IMR-90 (cell line): ENCODE measurements at regions not wholly inside any gene's neighbourhood (a gene's known extent, or its start where the extent isn't known, plus 50 kb on each side); places are given as distances from the start of the nearest gene placed in this dataset.

Source experiments
- ATAC-seq: fragments of 200-7000 bp; cut with Tn5 transposase; 2 replicates; pipeline ENCODE4 v1.9.1; 2020; ENCODE audit warnings: low read depth, mild to moderate bottlenecking, moderate library complexity
- BruUV-seq: library from RNA; stranded (reverse); fragments of 400-500 nt; replicated peaks from 2 replicates; lab custom pipeline; 2021; lab: Mats Ljungman, UMichigan
- CTCF ChIA-PET: fragments of 300-600 bp; formaldehyde crosslinking; extraction: SDS; loops from one replicate; lab custom pipeline; 2021; ENCODE audit warnings: antibody characterized with exemption; lab: Yijun Ruan, JAX
- POLR2A ChIA-PET: fragments of 300-600 bp; sonication (Branson Sonifier 250); formaldehyde crosslinking; loops from one replicate; lab custom pipeline; 2022; ENCODE audit warnings: antibody characterized with exemption; ENCODE audit not compliant: unreplicated experiment; lab: Charles Lee
- DNase-seq: peaks from one replicate; pipeline ENCODE4 v3.0.0; 2013
- H2AFZ ChIP-seq: replicated peaks from 2 replicates; pipeline ENCODE3; 2013; ENCODE audit warnings: low read length, mild to moderate bottlenecking; ENCODE audit not compliant: poor library complexity
- H2AK5ac ChIP-seq: 2 replicates; pipeline ENCODE4 v1.6.1; 2013; ENCODE audit warnings: low read depth, low read length, inconsistent platforms
- H2AK9ac ChIP-seq: replicated peaks from 2 replicates; pipeline ENCODE3; 2013; ENCODE audit warnings: mild to moderate bottlenecking, low read depth, low read length, moderate library complexity; ENCODE audit not compliant: poor library complexity
- H2BK120ac ChIP-seq: 2 replicates; pipeline ENCODE4 v1.6.1; 2013; ENCODE audit warnings: low read depth, low read length, inconsistent platforms
- H2BK15ac ChIP-seq: 3 replicates; pipeline ENCODE4 v1.6.1; 2013; ENCODE audit warnings: low read depth, low read length, inconsistent platforms
- H2BK20ac ChIP-seq: 2 replicates; pipeline ENCODE4 v1.6.1; 2013; ENCODE audit warnings: low read depth, mild to moderate bottlenecking, inconsistent platforms, low read length, moderate library complexity
- H2BK5ac ChIP-seq: 2 replicates; pipeline ENCODE4 v1.6.1; 2013; ENCODE audit warnings: mild to moderate bottlenecking, low read depth, low read length, inconsistent platforms; ENCODE audit not compliant: poor library complexity, severe bottlenecking
- H3K14ac ChIP-seq: replicated peaks from 2 replicates; pipeline ENCODE4 v1.6.1; 2013; ENCODE audit warnings: low read depth, low read length, inconsistent platforms
- H3K18ac ChIP-seq: 2 replicates; pipeline ENCODE4 v1.6.1; 2013; ENCODE audit warnings: low read depth, low read length, control low read depth
- H3K23ac ChIP-seq: 2 replicates; pipeline ENCODE4 v1.6.1; 2013; ENCODE audit warnings: low read depth, low read length, inconsistent platforms
- H3K27ac ChIP-seq: 2 replicates; pipeline ENCODE4 v1.5.1; 2013; ENCODE audit warnings: mild to moderate bottlenecking, control low read depth, low read length; ENCODE audit not compliant: insufficient read depth
- H3K27me3 ChIP-seq: 2 replicates; pipeline ENCODE4 v1.6.1; 2013; ENCODE audit warnings: low read length; ENCODE audit not compliant: control insufficient read depth, insufficient read depth
- H3K36me3 ChIP-seq: 2 replicates; pipeline ENCODE4 v1.6.1; 2013; ENCODE audit warnings: low read length, mixed read lengths; ENCODE audit not compliant: control insufficient read depth, insufficient read depth
- H3K4ac ChIP-seq: 2 replicates; pipeline ENCODE4 v1.6.1; 2013; ENCODE audit warnings: low read depth, low read length, inconsistent platforms
- H3K4me1 ChIP-seq: 2 replicates; pipeline ENCODE4 v1.6.1; 2013; ENCODE audit warnings: low read length, mixed read lengths; ENCODE audit not compliant: control insufficient read depth, insufficient read depth
- H3K4me2 ChIP-seq: 2 replicates; pipeline ENCODE4 v1.6.1; 2013; ENCODE audit warnings: low read depth, mild to moderate bottlenecking, control low read depth, low read length, moderate library complexity
- H3K4me3 ChIP-seq: 2 replicates; pipeline ENCODE4 v1.5.1; 2013; ENCODE audit warnings: low read depth, mild to moderate bottlenecking, control low read depth, low read length, moderate library complexity; ENCODE audit not compliant: insufficient read depth
- H3K56ac ChIP-seq: 2 replicates; pipeline ENCODE4 v1.6.1; 2013; ENCODE audit warnings: low read length, inconsistent platforms; ENCODE audit not compliant: insufficient read depth; ENCODE audit errors: extremely low read depth
- H3K79me1 ChIP-seq, 2 experiments: 2 replicates each; pipeline ENCODE4 v1.6.1; 2013; ENCODE audit warnings: low read length in 2 of 2, inconsistent platforms in 1 of 2, low read depth in 1 of 2
- H3K9ac ChIP-seq: 2 replicates; pipeline ENCODE4 v1.6.1; 2013; ENCODE audit warnings: low read depth, low read length, control low read depth
- H3K9me1 ChIP-seq: 2 replicates; pipeline ENCODE4 v1.6.1; 2013; ENCODE audit warnings: low read length, inconsistent platforms; ENCODE audit not compliant: insufficient read depth
- H3K9me3 ChIP-seq: 2 replicates; pipeline ENCODE4 v1.6.1; 2013; ENCODE audit warnings: low read length; ENCODE audit not compliant: control insufficient read depth, insufficient read depth
- H4K20me1 ChIP-seq: 2 replicates; pipeline ENCODE4 v1.6.1; 2013; ENCODE audit warnings: low read length, inconsistent platforms; ENCODE audit not compliant: insufficient read depth
- H4K5ac ChIP-seq: 2 replicates; pipeline ENCODE4 v1.6.1; 2013; ENCODE audit warnings: mild to moderate bottlenecking, low read depth, low read length, control low read depth
- H4K8ac ChIP-seq, 2 experiments: 2 replicates each; pipeline ENCODE4 v1.6.1; 2013; ENCODE audit warnings: low read depth in 2 of 2, low read length in 2 of 2, control low read depth in 1 of 2, inconsistent platforms in 1 of 2
- H4K91ac ChIP-seq: 2 replicates; pipeline ENCODE4 v1.6.1; 2013; ENCODE audit warnings: low read depth, low read length, inconsistent platforms; ENCODE audit not compliant: insufficient read depth
- MXI1 ChIP-seq: IDR thresholded peaks from 2 replicates; pipeline ENCODE4 v1.6.1; 2012; ENCODE audit warnings: low read depth, mild to moderate bottlenecking, low read length, moderate library complexity, borderline replicate concordance
- WGBS, 2 experiments: methylation state at CpG; one replicate each; pipeline versions ENCODE4 v1.1.5 to v1.1.7; 2013; ENCODE audit warnings: missing lambda C conversion rate in 2 of 2; ENCODE audit not compliant: insufficient read length in 1 of 2; ENCODE audit errors: extremely low coverage in 2 of 2; 5-methylcytosine and 5-hydroxymethylcytosine counted together
- dilution Hi-C: fragments of 300-500 bp; cut with HindIII; formaldehyde crosslinking; loops from one replicate; pipeline ENCODE4 v1.14.3; 2018; ENCODE audit warnings: low sequenced_read_pairs; ENCODE audit not compliant: unreplicated experiment
- in situ Hi-C: fragments of 300-500 bp; cut with MboI; formaldehyde crosslinking; loops from 3 replicates; pipeline ENCODE4 v1.14.3; 2019; ENCODE audit warnings: low sequenced_read_pairs, inconsistent platforms, mixed read lengths
- intact Hi-C: fragments of 100-400 bp; cut with micrococcal nuclease; formaldehyde crosslinking; loops from 2 replicates; pipeline ENCODE4 v1.10.0; 2022
- TF ChIP-seq, protein P1 (sequence below): conservative IDR thresholded peaks from 2 replicates; pipeline ENCODE4 v1.5.1; 2012; ENCODE audit warnings: mild to moderate bottlenecking, low read depth, low read length, improper control_type of control experiment

DNA sequence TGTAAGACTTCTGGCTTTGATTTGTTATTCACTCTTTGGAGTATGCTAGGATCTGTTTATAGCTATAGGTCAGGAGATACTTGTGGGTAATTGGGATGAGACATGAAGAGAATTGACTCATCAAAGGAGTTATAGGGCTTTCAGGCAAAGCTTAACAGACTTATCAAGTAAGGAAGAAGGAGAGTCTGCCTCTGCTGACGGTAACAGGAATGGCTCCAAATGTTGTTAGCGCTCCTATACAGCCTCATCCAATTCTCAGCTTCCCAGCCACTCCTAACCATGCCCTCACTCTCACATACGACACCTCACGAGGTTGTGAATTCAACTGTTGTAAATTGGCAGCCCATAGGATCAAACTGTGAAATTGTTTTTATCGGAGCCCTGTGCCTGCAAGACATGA, 140.5 kb downstream of the KCNA5 start:
- no TSS peak for BruUV-seq
- DNase-seq: peak; percentile 57

More for the DNA sequence above, 140.5 kb downstream of the KCNA5 start:
- Histone ChIP-seq H2AK9ac (no peak overlapping the region), H3K56ac (no peak overlapping the region), H2BK15ac (no peak overlapping the region), H3K14ac (no peak overlapping the region), H4K91ac (no peak overlapping the region), H2BK5ac (no peak overlapping the region), H4K8ac (no peak overlapping the region), H2AFZ (no peak overlapping the region), H2BK120ac (no peak overlapping the region), H3K18ac (no peak overlapping the region), H3K27ac (no peak overlapping the region), H3K4me2 (no peak overlapping the region), H2BK20ac (no peak overlapping the region), H3K4me1 (no peaks in the 10 kb centered on the region), H3K36me3 (no peaks in the 10 kb centered on the region), H3K9me1 (no peaks in the 10 kb centered on the region; the same call in 1 of the 2 replicates), H3K79me1 (no peaks in the 10 kb centered on the region), H3K23ac (no peak overlapping the region), H3K27me3 (no peaks in the 10 kb centered on the region), H3K9ac (no peak overlapping the region), H4K20me1 (no peaks in the 10 kb centered on the region), H2AK5ac (no peak overlapping the region), H3K4ac (no peak overlapping the region), H3K9me3 (no peaks in the 10 kb centered on the region), H3K4me3 (no peak overlapping the region), H4K5ac (no peak overlapping the region)
- dilution Hi-C loops: no loop called here
- intact Hi-C loops: no loop called here
- TF ChIP-seq, protein P1, sequence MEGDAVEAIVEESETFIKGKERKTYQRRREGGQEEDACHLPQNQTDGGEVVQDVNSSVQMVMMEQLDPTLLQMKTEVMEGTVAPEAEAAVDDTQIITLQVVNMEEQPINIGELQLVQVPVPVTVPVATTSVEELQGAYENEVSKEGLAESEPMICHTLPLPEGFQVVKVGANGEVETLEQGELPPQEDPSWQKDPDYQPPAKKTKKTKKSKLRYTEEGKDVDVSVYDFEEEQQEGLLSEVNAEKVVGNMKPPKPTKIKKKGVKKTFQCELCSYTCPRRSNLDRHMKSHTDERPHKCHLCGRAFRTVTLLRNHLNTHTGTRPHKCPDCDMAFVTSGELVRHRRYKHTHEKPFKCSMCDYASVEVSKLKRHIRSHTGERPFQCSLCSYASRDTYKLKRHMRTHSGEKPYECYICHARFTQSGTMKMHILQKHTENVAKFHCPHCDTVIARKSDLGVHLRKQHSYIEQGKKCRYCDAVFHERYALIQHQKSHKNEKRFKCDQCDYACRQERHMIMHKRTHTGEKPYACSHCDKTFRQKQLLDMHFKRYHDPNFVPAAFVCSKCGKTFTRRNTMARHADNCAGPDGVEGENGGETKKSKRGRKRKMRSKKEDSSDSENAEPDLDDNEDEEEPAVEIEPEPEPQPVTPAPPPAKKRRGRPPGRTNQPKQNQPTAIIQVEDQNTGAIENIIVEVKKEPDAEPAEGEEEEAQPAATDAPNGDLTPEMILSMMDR: 0 out of 2 replicates have a peak, but pooled peaks have one; percentile 1
- no peak for TF ChIP-seq MXI1
- CTCF ChIA-PET: interaction anchor here (1.0 kb wide), 1 partner anchor 10 kb away, joined by 4 read pairs; no protein-coding TSS in a partner anchor
- no peak for ATAC-seq
- POLR2A ChIA-PET: no interaction called here
- in situ Hi-C loops: no loop called here
- 100% methylated on average over 1 of the region's 5 CpGs; no CpG with 5 or more reads in 1 of the 2 experiments for WGBS, 2 experiments
